ENCODE measurements at regions not wholly inside any gene's neighbourhood (a gene's known extent, or its start where the extent isn't known, plus 50 kb on each side); places are given as distances from the start of the nearest gene placed in this dataset.

GRCh38 chr7:41401833-41402232, 301.1 kb downstream of the INHBA start:
- Histone ChIP-seq H4K20me1 (ENCODE audit: control insufficient read depth, insufficient read depth, insufficient read length) (no peaks in the 10 kb centered on the region), H3K4me2 (ENCODE audit: insufficient read depth, insufficient read length, low read length) (no peak overlapping the region), H4K91ac (ENCODE audit: insufficient read length, low read depth, low read length) (no peak overlapping the region), H3K27ac (ENCODE audit: insufficient read length, low read depth, low read length) (no peak overlapping the region), H3T11ph (ENCODE audit: low read length) (no peak overlapping the region), H3K79me2 (ENCODE audit: insufficient read depth, low read length) (no peaks in the 10 kb centered on the region), H3K23me2 (ENCODE audit: insufficient read length, low read depth, low read length, poor library complexity, severe bottlenecking) (no peaks in the 10 kb centered on the region), H2BK5ac (ENCODE audit: insufficient read length, low read length) (no peak overlapping the region), H3K18ac (ENCODE audit: insufficient read length, low read depth, low read length) (no peak overlapping the region), H4K8ac (replicated peaks; ENCODE audit: insufficient read length, low read depth, low read length) (no peak overlapping the region), H3K79me1 (ENCODE audit: insufficient read depth, low read depth, low read length, poor library complexity, severe bottlenecking) (no peaks in the 10 kb centered on the region), H3K9ac (ENCODE audit: extremely low read depth, insufficient read length, low read length) (no peak overlapping the region), H2BK12ac (ENCODE audit: insufficient read length, low read depth, low read length) (no peak overlapping the region), H2BK20ac (ENCODE audit: low read depth, low read length, poor library complexity, severe bottlenecking) (no peak overlapping the region), H3K27me3 (ENCODE audit: insufficient read depth, low read length) (no peaks in the 10 kb centered on the region), H3K4me1 (ENCODE audit: insufficient read depth, low read length) (no peaks in the 10 kb centered on the region), H3K14ac (ENCODE audit: insufficient read depth, low read length) (no peak overlapping the region), H3K9me3 (ENCODE audit: control insufficient read depth, low read depth, low read length) (no peaks in the 10 kb centered on the region), H2BK15ac (ENCODE audit: low read depth, low read length) (no peak overlapping the region), H3K56ac (ENCODE audit: insufficient read length, low read depth, low read length) (no peak overlapping the region), H4K5ac (ENCODE audit: insufficient read length, low read depth, low read length) (no peak overlapping the region), H3K23ac (ENCODE audit: insufficient read length, low read depth, low read length) (no peak overlapping the region), H2AK5ac (ENCODE audit: insufficient read length, low read length) (no peak overlapping the region), H2AFZ (ENCODE audit: low read length) (peak overlapping the region; percentile 73), H3K4ac (ENCODE audit: low read depth, low read length) (no peak overlapping the region), H2BK120ac (ENCODE audit: low read depth, low read length, poor library complexity, severe bottlenecking) (no peak overlapping the region)
- Mint-ChIP-seq H3K4me1 (peaks cover 35 to 37% of the 10 kb centered on the region in 2 experiments), H3K4me3 (no peak overlapping the region), H3K27ac (peak overlapping the region in 1 of 3 experiments; percentile 32; a peak in 2 of 7 replicates), H3K9me3 (no peaks in the 10 kb centered on the region), H3K27me3 (ENCODE audit: low read depth) (no peaks in the 10 kb centered on the region; the same call in 1 of the 2 replicates), H3K36me3 (ENCODE audit: insufficient read depth in 1 of 3, low read depth in 3 of 3) (no peaks in the 10 kb centered on the region; a peak in 1 of 7 replicates)
- no CpG with 5 or more reads among the region's 4 CpGs for WGBS (ENCODE audit: extremely low coverage, insufficient read length, low lambda C conversion rate)
- DNase-seq, result no peak
- no peak for TF ChIP-seq CTCF (conservative IDR thresholded peaks at IDR 0.05)

Measured in H9 (cell line).